ENCODE measurements at regions not wholly inside any gene's neighbourhood (a gene's known extent, or its start where the extent isn't known, plus 50 kb on each side); places are given as distances from the start of the nearest gene placed in this dataset.
"Not testable (repeated sequence)": the region's sequence is repeated elsewhere in the genome, so short reads cannot be mapped to it uniquely, and the experiment has no call there.

- H3K4me3 Mint-ChIP-seq = no peak overlapping the region
- no peak overlapping the region for H3K27ac Mint-ChIP-seq
- ATAC-seq (no peak), DNase-seq (no peak)
- H3K4me1 Mint-ChIP-seq = no peaks in the 10 kb centered on the region
- peaks cover 7 to 10% of the 10 kb centered on the region in 2 donors for H3K9me3 Mint-ChIP-seq
- H3K27me3 Mint-ChIP-seq = no peaks in the 10 kb centered on the region
These were observed 94.7 kb upstream of the N4BP1 start for GRCh38 chr16:48704710-48705109.

- Mint-ChIP-seq H3K27ac (no peak overlapping the region), H3K4me3 (no peak overlapping the region), H3K9me3 (no peaks in the 10 kb centered on the region), H3K27me3 (peaks cover 40% of the 10 kb centered on the region), H3K4me1 (peaks cover 8% of the 10 kb centered on the region)
- ATAC-seq (peak; percentile 63), DNase-seq (peak; percentile 26 to 30)
These were observed 77.5 kb upstream of the N4BP1 start for GRCh38 chr16:48687421-48688038.

GRCh38 chr16:48684148-48684547 lies 74.2 kb upstream of the N4BP1 start:
- ATAC-seq (no peak), DNase-seq (no peak)
- peaks cover 24% of the 10 kb centered on the region for H3K27me3 Mint-ChIP-seq
- H3K4me1 Mint-ChIP-seq = peaks cover 8% of the 10 kb centered on the region
- no peaks in the 10 kb centered on the region for H3K9me3 Mint-ChIP-seq
- peak overlapping the region in 1 of 2 donors; percentile 21 for H3K27ac Mint-ChIP-seq
- H3K4me3 Mint-ChIP-seq = no peak overlapping the region

DNA sequence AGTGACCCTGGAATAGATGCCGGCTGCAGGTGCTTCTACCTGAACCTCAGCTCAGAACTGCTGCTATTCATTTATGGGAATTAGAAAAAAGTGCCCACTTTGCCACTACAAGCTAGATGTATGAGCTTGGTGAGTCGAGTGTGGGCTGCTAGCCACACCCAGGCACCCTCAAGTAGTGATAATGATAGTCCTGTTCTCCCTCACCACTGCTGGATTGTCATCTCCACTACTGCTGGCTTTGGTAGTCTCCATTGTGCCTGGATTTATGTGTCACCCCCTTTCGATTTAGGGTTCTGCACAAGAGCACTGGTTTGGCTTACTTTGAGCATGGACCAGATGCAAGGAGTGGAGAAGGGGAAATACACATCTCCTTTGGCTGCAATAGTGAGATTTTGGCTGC lies 73.0 kb upstream of the N4BP1 start:
- Mint-ChIP-seq H3K4me3 (no peak overlapping the region), H3K9me3 (no peaks in the 10 kb centered on the region), H3K27ac (no peak overlapping the region), H3K4me1 (peaks cover 8% of the 10 kb centered on the region), H3K27me3 (peaks cover 20% of the 10 kb centered on the region)
- ATAC-seq = no peak
- no peak for DNase-seq

- H3K9me3 Mint-ChIP-seq = no peaks in the 10 kb centered on the region
- peaks cover 14% of the 10 kb centered on the region for H3K27me3 Mint-ChIP-seq
These were observed 71.5 kb upstream of the N4BP1 start for GRCh38 chr16:48681520-48681919.

GRCh38 chr16:48680881-48681280 lies 70.9 kb upstream of the N4BP1 start:
- peaks cover 7% of the 10 kb centered on the region for H3K27me3 Mint-ChIP-seq
- no peak overlapping the region for H3K27ac Mint-ChIP-seq
- DNase-seq (no peak), ATAC-seq (no peak)
- H3K4me1 Mint-ChIP-seq = peaks cover 8% of the 10 kb centered on the region
- no peaks in the 10 kb centered on the region for H3K9me3 Mint-ChIP-seq
- no peak overlapping the region for H3K4me3 Mint-ChIP-seq

More at GRCh38 chr16:48681520-48681919, 71.5 kb upstream of the N4BP1 start:
- ATAC-seq (no peak), DNase-seq (no peak)
- no peak overlapping the region for H3K4me3 Mint-ChIP-seq
- no peak overlapping the region for H3K27ac Mint-ChIP-seq
- peaks cover 8% of the 10 kb centered on the region for H3K4me1 Mint-ChIP-seq

- DNase-seq (no peak), ATAC-seq (no peak)
- peaks cover 6% of the 10 kb centered on the region for H3K27me3 Mint-ChIP-seq
- H3K4me1 Mint-ChIP-seq = no peaks in the 10 kb centered on the region
- H3K9me3 Mint-ChIP-seq = peaks cover 0 to 7% of the 10 kb centered on the region in 2 donors
- no peak overlapping the region for H3K4me3 Mint-ChIP-seq
- no peak overlapping the region for H3K27ac Mint-ChIP-seq
These were observed 66.9 kb upstream of the N4BP1 start for GRCh38 chr16:48676836-48677235.

DNA sequence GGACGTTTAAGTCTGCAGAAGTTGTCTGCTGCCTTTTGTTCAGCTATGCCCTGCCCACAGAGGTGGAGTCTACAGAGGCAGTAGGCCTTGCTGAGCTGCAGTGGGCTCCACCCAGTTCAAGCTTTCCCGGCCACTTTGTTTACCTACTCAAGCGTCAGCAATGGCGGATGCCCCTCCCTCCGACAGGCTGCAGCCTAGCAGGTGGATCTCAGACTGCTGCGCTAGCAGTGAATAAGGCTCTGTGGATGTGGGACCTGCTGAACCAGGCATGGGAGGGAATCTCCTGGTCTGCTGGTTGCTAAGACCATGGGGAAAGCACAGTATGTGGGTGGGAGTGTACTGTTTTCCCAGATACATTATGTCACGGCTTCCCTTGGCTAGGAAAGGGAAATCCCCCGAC lies 58.2 kb upstream of the N4BP1 start:
- peaks cover 15 to 34% of the 10 kb centered on the region in 2 donors for H3K9me3 Mint-ChIP-seq
- not testable (repeated sequence) for ATAC-seq, H3K27ac Mint-ChIP-seq, H3K27me3 Mint-ChIP-seq, H3K4me1 Mint-ChIP-seq, DNase-seq, H3K4me3 Mint-ChIP-seq

GRCh38 chr16:48659940-48660339 lies 50.0 kb upstream of the N4BP1 start:
- Mint-ChIP-seq H3K4me3 (no peak overlapping the region), H3K4me1 (no peaks in the 10 kb centered on the region), H3K9me3 (peaks cover 30 to 37% of the 10 kb centered on the region in 2 donors), H3K27me3 (no peaks in the 10 kb centered on the region), H3K27ac (no peak overlapping the region)
- no peak for ATAC-seq
- DNase-seq = no peak
